ENCODE measurements at regions not wholly inside any gene's neighbourhood (a gene's known extent, or its start where the extent isn't known, plus 50 kb on each side); places are given as distances from the start of the nearest gene placed in this dataset.

DNA sequence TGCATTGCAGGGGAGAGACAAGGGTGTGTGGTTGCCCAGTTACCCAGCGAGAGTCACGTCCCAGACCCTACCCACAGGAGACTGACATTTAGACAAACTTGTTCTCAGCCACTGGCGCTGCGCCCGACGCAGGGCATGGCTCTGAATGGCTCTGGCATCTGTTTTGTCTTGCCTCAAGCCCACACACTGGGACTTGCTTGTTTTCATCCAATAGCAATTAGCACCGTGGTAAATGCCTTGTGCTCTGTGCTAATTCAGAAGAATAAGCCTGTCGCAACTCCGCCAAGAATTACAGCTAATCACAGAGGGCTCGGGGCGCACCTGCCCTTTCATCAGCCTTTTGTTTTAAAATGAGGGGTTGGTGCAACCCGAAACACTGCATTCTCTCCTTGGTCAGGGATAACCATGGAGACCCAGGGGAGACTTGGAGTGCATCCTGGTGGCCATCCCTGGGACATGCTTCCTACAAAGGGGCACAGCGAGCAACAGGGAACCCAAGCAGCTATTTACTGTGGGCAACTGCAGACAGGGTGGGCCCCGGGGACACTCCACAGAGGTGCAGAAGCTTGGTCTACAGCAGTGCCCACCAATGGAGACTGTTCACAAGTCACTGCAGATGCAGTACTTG, 220.6 kb upstream of the ZFHX3 start:
- SMC1A ChIA-PET (ENCODE audit: uncharacterized antibody, unreplicated experiment) = interaction anchor here (1.2 kb wide), 1 partner anchor 11 kb away, joined by 3 read pairs; no protein-coding TSS in a partner anchor
- no peak overlapping the region for H3K4me2 ChIP-seq (ENCODE audit: control insufficient read depth, insufficient read depth)
- no TSS peak for BruUV-seq (replicated peaks)
- in situ Hi-C loops (cut with MboI) (no loop called here), intact Hi-C loops (cut with micrococcal nuclease; ENCODE audit: unreplicated experiment) (no loop called here)
- no peak overlapping the region for H3K9ac ChIP-seq (ENCODE audit: control insufficient read depth, insufficient read depth, low read length)
- H2AFZ ChIP-seq (ENCODE audit: control insufficient read depth, low read depth, low read length) = no peak overlapping the region
- H3K27ac ChIP-seq (ENCODE audit: control insufficient read depth, insufficient read depth) = no peak overlapping the region
- WGBS (ENCODE audit: insufficient coverage, insufficient replicate concordance, low lambda C conversion rate, missing lambda C conversion rate) = 60% methylated on average over 14 of the region's 14 CpGs
- no peak for TF ChIP-seq KDM1A (IDR thresholded peaks at IDR 0.05; ENCODE audit: borderline replicate concordance)
- no peak for TF ChIP-seq BHLHE40 (IDR thresholded peaks at IDR 0.05; ENCODE audit: borderline replicate concordance in 1 of 2, low read depth in 2 of 2, low read length in 1 of 2)
- CTCF ChIA-PET = no interaction called here
- H3K9me3 ChIP-seq (replicated peaks; ENCODE audit: control insufficient read depth, insufficient read depth, low read length) = no peaks in the 10 kb centered on the region; the same call in 2 of the 3 replicates
- H3K79me2 ChIP-seq (ENCODE audit: control insufficient read depth, insufficient read depth, low read length) = no peaks in the 10 kb centered on the region
- no peaks in the 10 kb centered on the region for H3K4me1 ChIP-seq (ENCODE audit: control insufficient read depth, insufficient read depth, low read length)
- RAD21 ChIA-PET (ENCODE audit: unreplicated experiment) = interaction anchor here (1.2 kb wide), 1 partner anchor 21 kb away, joined by 3 read pairs; no protein-coding TSS in a partner anchor
- H4K20me1 ChIP-seq (ENCODE audit: control insufficient read depth, insufficient read depth) = no peaks in the 10 kb centered on the region
- no peaks in the 10 kb centered on the region for H3K36me3 ChIP-seq (ENCODE audit: control insufficient read depth in 2 of 2, insufficient read depth in 2 of 2, low read length in 1 of 2)
- no peak overlapping the region for H3K4me3 ChIP-seq
- H3K27me3 ChIP-seq (replicated peaks in 1 of 2; ENCODE audit: control insufficient read depth in 2 of 2, insufficient read depth in 2 of 2, low read length in 1 of 2) = no peaks in the 10 kb centered on the region
- no peak for ATAC-seq
- no peak for FAIRE-seq
- POLR2A ChIA-PET = no interaction called here
- DNase-seq (ENCODE audit: low read depth, low spot score) = no peak

DNA sequence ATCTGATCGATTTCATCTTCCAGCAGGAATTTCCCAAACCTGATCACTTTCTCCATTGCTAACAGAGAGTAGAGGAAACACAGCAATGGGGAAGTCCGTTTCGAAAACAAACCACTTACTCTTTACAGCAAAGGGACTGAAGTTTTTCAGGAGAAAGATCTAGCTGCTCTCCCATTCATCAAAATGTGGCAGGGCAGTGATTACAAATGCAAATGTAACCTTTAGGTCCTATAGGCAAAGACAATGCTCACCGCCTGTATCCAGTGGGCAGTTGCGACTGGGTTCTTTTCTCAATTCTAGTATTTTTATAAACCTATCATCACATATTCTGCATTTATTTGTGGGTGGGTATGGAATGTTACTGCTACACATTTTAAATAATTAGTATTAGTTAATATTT, 218.0 kb upstream of the ZFHX3 start:
- H3K36me3 ChIP-seq (ENCODE audit: control insufficient read depth in 2 of 2, insufficient read depth in 2 of 2, low read length in 1 of 2) = no peaks in the 10 kb centered on the region
- ATAC-seq = no peak
- no peaks in the 10 kb centered on the region; the same call in 2 of the 3 replicates for H3K9me3 ChIP-seq (replicated peaks; ENCODE audit: control insufficient read depth, insufficient read depth, low read length)
- intact Hi-C loops (cut with micrococcal nuclease; ENCODE audit: unreplicated experiment) = no loop called here
- H3K4me1 ChIP-seq (ENCODE audit: control insufficient read depth, insufficient read depth, low read length) = no peaks in the 10 kb centered on the region
- no peak for DNase-seq (ENCODE audit: low read depth, low spot score)
- H4K20me1 ChIP-seq (ENCODE audit: control insufficient read depth, insufficient read depth) = no peaks in the 10 kb centered on the region
- H3K79me2 ChIP-seq (ENCODE audit: control insufficient read depth, insufficient read depth, low read length) = no peaks in the 10 kb centered on the region
- 64% methylated on average over 5 of the region's 5 CpGs for WGBS (ENCODE audit: insufficient coverage, insufficient replicate concordance, low lambda C conversion rate, missing lambda C conversion rate)
- no peak overlapping the region for H2AFZ ChIP-seq (ENCODE audit: control insufficient read depth, low read depth, low read length)
- in situ Hi-C loops (cut with MboI) = no loop called here
- H3K9ac ChIP-seq (ENCODE audit: control insufficient read depth, insufficient read depth, low read length) = no peak overlapping the region
- no peak for TF ChIP-seq ZZZ3 (IDR thresholded peaks at IDR 0.05; ENCODE audit: control insufficient read depth, insufficient read length, low read depth)
- no peak for TF ChIP-seq NFIC (IDR thresholded peaks at IDR 0.05; ENCODE audit: low read depth, low read length)
- RAD21 ChIA-PET (ENCODE audit: unreplicated experiment) = no interaction called here
- no peak overlapping the region for H3K27ac ChIP-seq (ENCODE audit: control insufficient read depth, insufficient read depth)
- BruUV-seq (replicated peaks) = no TSS peak
- FAIRE-seq = no peak
- CTCF ChIA-PET = no interaction called here
- H3K4me3 ChIP-seq = no peak overlapping the region
- H3K4me2 ChIP-seq (ENCODE audit: control insufficient read depth, insufficient read depth) = no peak overlapping the region
- SMC1A ChIA-PET (ENCODE audit: uncharacterized antibody, unreplicated experiment) = no interaction called here
- POLR2A ChIA-PET = no interaction called here
- no peaks in the 10 kb centered on the region for H3K27me3 ChIP-seq (replicated peaks in 1 of 2; ENCODE audit: control insufficient read depth in 2 of 2, insufficient read depth in 2 of 2, low read length in 1 of 2)
